ENCODE measurements at regions not wholly inside any gene's neighbourhood (a gene's known extent, or its start where the extent isn't known, plus 50 kb on each side); places are given as distances from the start of the nearest gene placed in this dataset.

GRCh38 chr11:8337130-8337795, 73.6 kb upstream of the LMO1 start:
- intact Hi-C loops (cut with micrococcal nuclease): no loop called here

More at GRCh38 chr11:8337130-8337795, 73.6 kb upstream of the LMO1 start:
- no peak overlapping the region for H3K4me3 Mint-ChIP-seq
- Histone ChIP-seq H2AFZ (ENCODE audit: insufficient read depth, low read depth, low read length, poor library complexity, severe bottlenecking) (no peak overlapping the region), H4K20me1 (ENCODE audit: control insufficient read depth, insufficient read depth, low read length, poor library complexity, severe bottlenecking) (no peaks in the 10 kb centered on the region), H3K4me2 (replicated peaks; ENCODE audit: low read depth, low read length, poor library complexity, severe bottlenecking) (no peak overlapping the region), H3K9ac (ENCODE audit: low read length) (no peak overlapping the region), H3K9me3 (ENCODE audit: control extremely low read depth in 1 of 3, control insufficient read depth in 2 of 3, insufficient read depth in 1 of 3, low read length in 2 of 3) (no peaks in the 10 kb centered on the region), H3K4me1 (ENCODE audit: control insufficient read depth in 2 of 2, insufficient read depth in 2 of 2, low read length in 2 of 2) (peaks cover 5 to 25% of the 10 kb centered on the region in 2 donors), H3K36me3 (replicated peaks in 1 of 2; ENCODE audit: control extremely low read depth in 1 of 2, control insufficient read depth in 1 of 2, extremely low read depth in 1 of 2, insufficient read depth in 2 of 2, low read length in 1 of 2) (no peaks in the 10 kb centered on the region), H3K79me2 (ENCODE audit: control insufficient read depth, insufficient read depth, low read length) (no peaks in the 10 kb centered on the region), H3K4me3 (ENCODE audit: control extremely low read depth in 1 of 5, extremely low read depth in 1 of 5, insufficient read depth in 1 of 5, low read depth in 2 of 5, low read length in 4 of 5) (no peak overlapping the region), H3K27ac (ENCODE audit: low read length in 2 of 2) (no peak overlapping the region), H3K27me3 (replicated peaks in 1 of 4; ENCODE audit: control extremely low read depth in 1 of 4, control insufficient read depth in 3 of 4, insufficient read depth in 4 of 4, low read length in 3 of 4) (no peaks in the 10 kb centered on the region)
- no peak for ATAC-seq (ENCODE audit: low read depth)
- no peak for DNase-seq
- POLR2A ChIA-PET: interaction anchor here (1.1 kb wide), 1 partner anchor 9 kb away, joined by 3 read pairs; no protein-coding TSS in a partner anchor
- no peak overlapping the region for H3K27ac Mint-ChIP-seq
- no peaks in the 10 kb centered on the region for H3K27me3 Mint-ChIP-seq
- CTCF ChIA-PET: interaction anchor here (1.1 kb wide), 1 partner anchor 226 kb away, joined by 3 read pairs; no protein-coding TSS in a partner anchor
- H3K4me1 Mint-ChIP-seq: peaks cover 20% of the 10 kb centered on the region
- no peak for TF ChIP-seq EZH2 (IDR thresholded peaks at IDR 0.05; ENCODE audit: borderline replicate concordance, insufficient read depth, low read depth, low read length, poor library complexity, severe bottlenecking)
- TF ChIP-seq, protein P1, sequence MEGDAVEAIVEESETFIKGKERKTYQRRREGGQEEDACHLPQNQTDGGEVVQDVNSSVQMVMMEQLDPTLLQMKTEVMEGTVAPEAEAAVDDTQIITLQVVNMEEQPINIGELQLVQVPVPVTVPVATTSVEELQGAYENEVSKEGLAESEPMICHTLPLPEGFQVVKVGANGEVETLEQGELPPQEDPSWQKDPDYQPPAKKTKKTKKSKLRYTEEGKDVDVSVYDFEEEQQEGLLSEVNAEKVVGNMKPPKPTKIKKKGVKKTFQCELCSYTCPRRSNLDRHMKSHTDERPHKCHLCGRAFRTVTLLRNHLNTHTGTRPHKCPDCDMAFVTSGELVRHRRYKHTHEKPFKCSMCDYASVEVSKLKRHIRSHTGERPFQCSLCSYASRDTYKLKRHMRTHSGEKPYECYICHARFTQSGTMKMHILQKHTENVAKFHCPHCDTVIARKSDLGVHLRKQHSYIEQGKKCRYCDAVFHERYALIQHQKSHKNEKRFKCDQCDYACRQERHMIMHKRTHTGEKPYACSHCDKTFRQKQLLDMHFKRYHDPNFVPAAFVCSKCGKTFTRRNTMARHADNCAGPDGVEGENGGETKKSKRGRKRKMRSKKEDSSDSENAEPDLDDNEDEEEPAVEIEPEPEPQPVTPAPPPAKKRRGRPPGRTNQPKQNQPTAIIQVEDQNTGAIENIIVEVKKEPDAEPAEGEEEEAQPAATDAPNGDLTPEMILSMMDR (IDR thresholded peaks at IDR 0.05): no peak
- WGBS (ENCODE audit: insufficient coverage): 68% methylated on average over 15 of the region's 19 CpGs
- H3K9me3 Mint-ChIP-seq (ENCODE audit: insufficient read depth): no peaks in the 10 kb centered on the region

Data from B cell (primary cell).